HepG2 (cell line): ENCODE measurements at regions not wholly inside any gene's neighbourhood (a gene's known extent, or its start where the extent isn't known, plus 50 kb on each side); places are given as distances from the start of the nearest gene placed in this dataset.

ENCODE experiments used
- ATAC-seq: fragments of 200-7000 bp; cut with Tn5 transposase; 3 replicates; pipeline ENCODE4 v1.9.1; 2020; ENCODE audit warnings: mild to moderate bottlenecking, moderate library complexity
- BruUV-seq: library from RNA; stranded (reverse); fragments of 400-500 nt; replicated peaks from 2 replicates; lab custom pipeline; 2021; lab: Mats Ljungman, UMichigan
- CTCF ChIA-PET: fragments of 300-600 bp; formaldehyde crosslinking; extraction: SDS; loops from one replicate; lab custom pipeline; 2021; ENCODE audit warnings: low total read pairs, inconsistent platforms, low intra/inter-chr PET ratio; lab: Yijun Ruan, JAX
- POLR2A ChIA-PET: fragments of 350-600 bp; sonication (Branson Sonifier 250); formaldehyde crosslinking; loops from one replicate; lab custom pipeline; 2020; ENCODE audit warnings: antibody characterized with exemption, inconsistent platforms; lab: Yijun Ruan, JAX
- DNase-seq: peaks from one replicate; pipeline ENCODE4 v3.0.0-alpha.2; 2015; ENCODE audit warnings: low spot score
- FAIRE-seq: peaks from 3 replicates; lab custom pipeline; 2011; peaks lifted over from hg19 to GRCh38; lab: Jason Lieb, UNC
- H2AFZ ChIP-seq: one replicate; pipeline ENCODE4 v1.6.1; 2011; ENCODE audit warnings: low read length, inconsistent platforms
- H3K27ac ChIP-seq: fragments of 300-600 bp; 3 replicates; pipeline ENCODE4 v1.8.0; 2011; ENCODE audit warnings: mixed run types, mild to moderate bottlenecking, mixed read lengths, low read length, inconsistent platforms; ENCODE audit not compliant: insufficient read depth; ENCODE audit errors: extremely low read length
- H3K27me3 ChIP-seq, 2 experiments: fragments of 200-600 bp in 1 of 2; 2 replicates in 1 of 2; 3 replicates in 1 of 2; pipeline versions ENCODE4 v1.6.0 to v1.8.0; 2011; ENCODE audit warnings: low read length in 2 of 2, mild to moderate bottlenecking in 2 of 2, moderate library complexity in 2 of 2, inconsistent platforms in 1 of 2; ENCODE audit not compliant: insufficient read depth in 2 of 2, control insufficient read depth in 1 of 2
- H3K36me3 ChIP-seq, 2 experiments: fragments of 200-600 bp in 1 of 2; replicated peaks in 1 of 2; 2 replicates in 1 of 2; 3 replicates in 1 of 2; pipeline versions ENCODE4 v1.5.1 to v1.8.0; 2011; ENCODE audit warnings: low read length in 2 of 2, inconsistent platforms in 1 of 2; ENCODE audit not compliant: insufficient read depth in 2 of 2, control insufficient read depth in 1 of 2
- H3K4me1 ChIP-seq: 2 replicates; pipeline ENCODE4 v1.5.1; 2012; ENCODE audit warnings: low read length, inconsistent platforms; ENCODE audit not compliant: insufficient read depth
- H3K4me2 ChIP-seq: 2 replicates; pipeline ENCODE4 v1.6.0; 2011; ENCODE audit warnings: low read depth, low read length, inconsistent platforms
- H3K4me3 ChIP-seq, 3 experiments: fragments of 200-600 bp in 1 of 3; sonication (generic), shearing (Covaris generic) in 1 of 3; replicated peaks in 1 of 3; 2 replicates each; pipeline ENCODE4 v1.5.1; 2011 to 2016; ENCODE audit warnings: low read length in 3 of 3, inconsistent platforms in 2 of 3, low read depth in 2 of 3, mild to moderate bottlenecking in 2 of 3, control low read depth in 1 of 3, mixed read lengths in 1 of 3; ENCODE audit not compliant: insufficient read depth in 1 of 3
- H3K79me2 ChIP-seq: one replicate; pipeline ENCODE4 v1.6.1; 2011; ENCODE audit warnings: low read length, inconsistent platforms; ENCODE audit not compliant: insufficient read depth
- H3K9ac ChIP-seq: 2 replicates; pipeline ENCODE4 v1.6.0; 2011; ENCODE audit warnings: mild to moderate bottlenecking, low read depth, low read length, inconsistent platforms; ENCODE audit not compliant: insufficient read depth
- H3K9me3 ChIP-seq: 2 replicates; pipeline ENCODE4 v1.5.1; 2012; ENCODE audit warnings: mild to moderate bottlenecking, low read length
- H4K20me1 ChIP-seq: 2 replicates; pipeline ENCODE4 v1.6.0; 2011; ENCODE audit warnings: inconsistent platforms, mild to moderate bottlenecking, low read length, moderate library complexity; ENCODE audit not compliant: insufficient read depth
- DNMT1 ChIP-seq: sonication (generic); formaldehyde crosslinking; IDR thresholded peaks from 2 replicates; pipeline ENCODE4 v1.5.1; 2020; ENCODE audit warnings: mild to moderate bottlenecking, missing genetic modification reagents
- HDAC1 ChIP-seq: sonication (generic); formaldehyde crosslinking; IDR thresholded peaks from 2 replicates; pipeline ENCODE4 v1.5.1; 2020; ENCODE audit warnings: mild to moderate bottlenecking, missing genetic modification reagents
- HNRNPK ChIP-seq: fragments of 200-400 bp; formaldehyde crosslinking; IDR thresholded peaks from 2 replicates; pipeline ENCODE4 v1.6.1; 2018; ENCODE audit warnings: low read length, low read depth, moderate library complexity, mild to moderate bottlenecking; ENCODE audit not compliant: poor library complexity, severe bottlenecking
- JUNB ChIP-seq: sonication (generic); formaldehyde crosslinking; IDR thresholded peaks from 2 replicates; pipeline ENCODE4 v1.8.0; 2022; ENCODE audit warnings: missing genetic modification reagents, mild to moderate bottlenecking, borderline replicate concordance
- MATR3 ChIP-seq: sonication (generic); formaldehyde crosslinking; IDR thresholded peaks from 2 replicates; pipeline ENCODE4 v1.4.0; 2020; ENCODE audit warnings: missing genetic modification reagents
- MLLT10 ChIP-seq: sonication (generic); formaldehyde crosslinking; IDR thresholded peaks from 2 replicates; pipeline ENCODE4 v1.4.0; 2020; ENCODE audit warnings: missing genetic modification reagents
- SYNCRIP ChIP-seq: fragments of 200-400 bp; formaldehyde crosslinking; IDR thresholded peaks from 2 replicates; pipeline ENCODE4 v1.6.1; 2018; ENCODE audit warnings: mild to moderate bottlenecking, low read depth, low read length; ENCODE audit not compliant: insufficient read depth
- ZFY ChIP-seq: sonication (generic); formaldehyde crosslinking; IDR thresholded peaks from 2 replicates; pipeline ENCODE4 v1.4.0; 2020; ENCODE audit warnings: missing genetic modification reagents
- ZMYM3 ChIP-seq: sonication (generic); formaldehyde crosslinking; IDR thresholded peaks from 2 replicates; pipeline ENCODE4 v1.5.1; 2020; ENCODE audit warnings: mild to moderate bottlenecking, missing genetic modification reagents
- ZNF20 ChIP-seq: sonication (generic); formaldehyde crosslinking; IDR thresholded peaks from 2 replicates; pipeline ENCODE4 v1.4.0; 2020; ENCODE audit warnings: mild to moderate bottlenecking, moderate library complexity, missing genetic modification reagents
- ZNF205 ChIP-seq: IDR thresholded peaks from 2 replicates; pipeline ENCODE4 v1.6.1; 2018; ENCODE audit warnings: missing biosample characterization, missing genetic modification reagents
- WGBS: methylation state at CpG from one replicate; pipeline ENCODE4 v1.1.6; 2017; ENCODE audit warnings: low lambda C conversion rate; 5-methylcytosine and 5-hydroxymethylcytosine counted together
- in situ Hi-C: cut with HindIII; loops from 2 replicates; pipeline ENCODE4 v1.10.0; 2017; ENCODE audit warnings: low pct_unique_long_range_greater_than_20kb; ENCODE audit not compliant: extremely low pct_ligation_motif_present
- intact Hi-C: fragments of 100-400 bp; cut with micrococcal nuclease; formaldehyde crosslinking; loops from one replicate; pipeline ENCODE4 v1.10.0; 2022; ENCODE audit not compliant: unreplicated experiment
- TF ChIP-seq, protein P1 (sequence below): IDR thresholded peaks from 2 replicates; pipeline ENCODE4 v1.6.1; 2016; ENCODE audit warnings: missing genetic modification reagents, missing compliant biosample characterization
- TF ChIP-seq, protein P2 (sequence below): sonication (generic); formaldehyde crosslinking; IDR thresholded peaks from 2 replicates; pipeline ENCODE4 v1.5.1; 2020; ENCODE audit warnings: missing genetic modification reagents, mild to moderate bottlenecking, borderline replicate concordance

DNA sequence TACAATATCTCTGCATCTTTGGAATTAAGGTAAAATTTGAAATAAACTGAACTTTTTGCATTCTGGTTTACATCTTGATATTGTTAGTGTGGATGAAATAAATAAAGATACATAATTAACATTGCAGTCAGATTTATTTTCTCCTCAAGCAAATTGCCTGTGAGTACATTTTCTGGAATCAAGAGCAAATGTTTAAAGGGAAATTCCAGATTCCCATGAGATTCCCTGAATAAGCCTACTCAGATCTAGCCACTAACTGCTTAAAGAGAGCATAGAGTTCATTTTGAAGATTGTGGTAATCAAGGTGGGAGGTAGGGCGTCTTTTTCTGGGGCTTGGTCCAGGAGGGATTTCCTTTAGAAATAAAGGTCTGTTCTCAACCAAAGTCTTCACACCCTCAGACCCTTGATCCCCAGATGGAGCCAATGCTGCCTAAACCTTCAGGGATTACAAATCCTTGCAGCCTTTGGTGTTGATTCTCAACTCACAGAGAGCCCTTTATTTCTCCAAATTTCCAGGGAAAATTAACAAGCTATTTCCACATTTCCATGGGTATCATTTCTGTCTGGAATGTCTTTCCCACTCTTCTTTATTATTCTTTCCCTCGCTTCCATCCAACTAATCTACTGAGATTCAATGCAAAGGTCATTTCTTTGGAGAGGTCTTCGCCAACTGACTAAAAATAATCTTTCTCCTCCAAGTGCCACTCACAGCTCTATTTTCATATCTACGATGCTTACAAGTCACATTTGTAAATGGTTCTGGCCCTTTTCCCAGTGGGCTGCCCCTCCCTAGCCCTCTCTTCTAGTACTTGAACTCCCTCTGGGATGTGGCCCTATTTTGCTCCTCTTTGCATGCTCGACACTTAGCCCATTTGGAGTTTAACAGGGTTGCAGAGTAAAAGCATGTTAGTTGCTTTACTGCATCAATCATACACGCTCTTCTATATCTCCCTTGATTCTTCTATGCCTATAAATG is 79.8 kb upstream of the SPATS2L start:
- FAIRE-seq (no peak), ATAC-seq (no peak), DNase-seq (no peak)
- H2AFZ ChIP-seq = no peak overlapping the region
- intact Hi-C loops (no loop called here), in situ Hi-C loops (loop anchor here (10.0 kb wide), 1 partner anchor 178 kb away; no protein-coding TSS in a partner anchor)
- H3K9ac ChIP-seq = no peak overlapping the region
- ChIA-PET POLR2A (no interaction called here), CTCF (no interaction called here)
- no peaks in the 10 kb centered on the region for H3K9me3 ChIP-seq
- H3K4me1 ChIP-seq = peaks cover 38% of the 10 kb centered on the region
- H3K4me2 ChIP-seq = no peak overlapping the region
- no peaks in the 10 kb centered on the region for H3K79me2 ChIP-seq
- BruUV-seq = no TSS peak
- TF ChIP-seq ZFY (no peak), JUNB (CRISPR knock-in tag) (no peak), ZNF20 (no peak), SYNCRIP (no peak)
- no peaks in the 10 kb centered on the region for H4K20me1 ChIP-seq
- H3K36me3 ChIP-seq = no peaks in the 10 kb centered on the region
- no peak overlapping the region for H3K27ac ChIP-seq
- 93% methylated on average over 6 of the region's 6 CpGs for WGBS
- H3K4me3 ChIP-seq = no peak overlapping the region
- H3K27me3 ChIP-seq = no peaks in the 10 kb centered on the region

DNA sequence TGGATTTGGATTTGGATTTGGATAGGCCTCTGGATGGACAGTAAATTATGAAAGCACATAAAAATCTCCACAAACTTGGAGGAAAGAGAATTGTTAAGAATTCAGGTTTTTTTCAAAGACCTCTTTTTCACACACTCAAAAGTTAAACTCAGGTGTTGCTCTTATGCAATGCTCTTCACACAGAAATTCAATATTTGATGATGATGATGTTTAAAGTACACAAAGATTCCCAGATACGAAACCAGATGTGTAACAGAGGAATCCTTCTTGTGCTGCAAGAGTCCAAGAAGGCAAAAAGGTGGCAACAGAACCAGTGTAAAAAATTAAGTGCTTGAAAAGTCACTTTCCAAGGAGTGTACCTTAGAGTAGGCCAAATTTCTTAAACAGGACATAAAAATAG is 75.8 kb upstream of the SPATS2L start:
- Histone ChIP-seq H3K36me3 (no peaks in the 10 kb centered on the region), H3K4me3 (no peak overlapping the region), H3K4me1 (peaks cover 14% of the 10 kb centered on the region), H4K20me1 (no peaks in the 10 kb centered on the region), H3K79me2 (no peaks in the 10 kb centered on the region), H2AFZ (no peak overlapping the region), H3K4me2 (no peak overlapping the region), H3K27me3 (no peaks in the 10 kb centered on the region), H3K27ac (no peak overlapping the region), H3K9ac (no peak overlapping the region), H3K9me3 (no peaks in the 10 kb centered on the region)
- in situ Hi-C loops = no loop called here
- ChIA-PET POLR2A (no interaction called here), CTCF (no interaction called here)
- no peak for FAIRE-seq
- 9% methylated on average over 1 of the region's 1 CpG for WGBS
- no TSS peak for BruUV-seq
- intact Hi-C loops = loop anchor here (1.0 kb wide), 1 partner anchor 9 kb away; no protein-coding TSS in a partner anchor
- no peak for ATAC-seq
- peak; percentile 20 for DNase-seq
- TF ChIP-seq DNMT1 (no peak), MATR3 (CRISPR knock-in tag) (no peak), ZMYM3 (CRISPR knock-in tag) (no peak), MLLT10 (CRISPR knock-in tag) (no peak), HNRNPK (no peak), HDAC1 (CRISPR knock-in tag) (no peak), ZNF205 (CRISPR knock-in tag) (no peak)
- TF ChIP-seq, protein P1, sequence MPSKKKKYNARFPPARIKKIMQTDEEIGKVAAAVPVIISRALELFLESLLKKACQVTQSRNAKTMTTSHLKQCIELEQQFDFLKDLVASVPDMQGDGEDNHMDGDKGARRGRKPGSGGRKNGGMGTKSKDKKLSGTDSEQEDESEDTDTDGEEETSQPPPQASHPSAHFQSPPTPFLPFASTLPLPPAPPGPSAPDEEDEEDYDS = no peak
- TF ChIP-seq, protein P2, sequence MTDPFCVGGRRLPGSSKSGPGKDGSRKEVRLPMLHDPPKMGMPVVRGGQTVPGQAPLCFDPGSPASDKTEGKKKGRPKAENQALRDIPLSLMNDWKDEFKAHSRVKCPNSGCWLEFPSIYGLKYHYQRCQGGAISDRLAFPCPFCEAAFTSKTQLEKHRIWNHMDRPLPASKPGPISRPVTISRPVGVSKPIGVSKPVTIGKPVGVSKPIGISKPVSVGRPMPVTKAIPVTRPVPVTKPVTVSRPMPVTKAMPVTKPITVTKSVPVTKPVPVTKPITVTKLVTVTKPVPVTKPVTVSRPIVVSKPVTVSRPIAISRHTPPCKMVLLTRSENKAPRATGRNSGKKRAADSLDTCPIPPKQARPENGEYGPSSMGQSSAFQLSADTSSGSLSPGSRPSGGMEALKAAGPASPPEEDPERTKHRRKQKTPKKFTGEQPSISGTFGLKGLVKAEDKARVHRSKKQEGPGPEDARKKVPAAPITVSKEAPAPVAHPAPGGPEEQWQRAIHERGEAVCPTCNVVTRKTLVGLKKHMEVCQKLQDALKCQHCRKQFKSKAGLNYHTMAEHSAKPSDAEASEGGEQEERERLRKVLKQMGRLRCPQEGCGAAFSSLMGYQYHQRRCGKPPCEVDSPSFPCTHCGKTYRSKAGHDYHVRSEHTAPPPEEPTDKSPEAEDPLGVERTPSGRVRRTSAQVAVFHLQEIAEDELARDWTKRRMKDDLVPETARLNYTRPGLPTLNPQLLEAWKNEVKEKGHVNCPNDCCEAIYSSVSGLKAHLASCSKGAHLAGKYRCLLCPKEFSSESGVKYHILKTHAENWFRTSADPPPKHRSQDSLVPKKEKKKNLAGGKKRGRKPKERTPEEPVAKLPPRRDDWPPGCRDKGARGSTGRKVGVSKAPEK (CRISPR knock-in tag) = no peak
